ENCODE measurements at regions not wholly inside any gene's neighbourhood (a gene's known extent, or its start where the extent isn't known, plus 50 kb on each side); places are given as distances from the start of the nearest gene placed in this dataset.

- TF ChIP-seq ATF2 (CRISPR knock-in tag; IDR thresholded peaks at IDR 0.05) (no peak), ZNF331 (CRISPR knock-in tag; IDR thresholded peaks at IDR 0.05) (no peak), FOXP1 (IDR thresholded peaks at IDR 0.05) (no peak), FOXP1 (CRISPR knock-in tag; IDR thresholded peaks at IDR 0.05) (peak; percentile 41; the same call in 1 of the 2 replicates), CAMTA2 (CRISPR knock-in tag; IDR thresholded peaks at IDR 0.05; ENCODE audit: borderline replicate concordance) (no peak), SIX1 (CRISPR knock-in tag; IDR thresholded peaks at IDR 0.05; ENCODE audit: borderline replicate concordance) (no peak), NCOR1 (IDR thresholded peaks at IDR 0.05; ENCODE audit: borderline replicate concordance, low read length) (peak; percentile 42; the same call in 1 of the 2 replicates), ZNF333 (CRISPR knock-in tag; IDR thresholded peaks at IDR 0.05; ENCODE audit: borderline replicate concordance) (no peak), GABPA (IDR thresholded peaks at IDR 0.05; ENCODE audit: low read depth, low read length) (no peak), GABPA (CRISPR knock-in tag; IDR thresholded peaks at IDR 0.05; ENCODE audit: low read depth) (no peak), ZNF749 (CRISPR knock-in tag; IDR thresholded peaks at IDR 0.05; ENCODE audit: borderline replicate concordance) (no peak), DBP (CRISPR knock-in tag; IDR thresholded peaks at IDR 0.05; ENCODE audit: not compliant biosample characterization) (no peak), ZBTB7B (CRISPR knock-in tag; IDR thresholded peaks at IDR 0.05) (no peak), KLF12 (CRISPR knock-in tag; IDR thresholded peaks at IDR 0.05; ENCODE audit: borderline replicate concordance) (no peak), ZFP82 (CRISPR knock-in tag; IDR thresholded peaks at IDR 0.05; ENCODE audit: borderline replicate concordance) (no peak), SKI (IDR thresholded peaks at IDR 0.05; ENCODE audit: partially characterized antibody) (peak; percentile 77), FOXA3 (CRISPR knock-in tag; IDR thresholded peaks at IDR 0.05) (peak; percentile 85), HOMEZ (CRISPR knock-in tag; IDR thresholded peaks at IDR 0.05; ENCODE audit: low read depth) (peak; percentile 32; the same call in 1 of the 2 replicates), ZNF160 (CRISPR knock-in tag; IDR thresholded peaks at IDR 0.05) (no peak), ZNF232 (CRISPR knock-in tag; IDR thresholded peaks at IDR 0.05; ENCODE audit: borderline replicate concordance) (no peak), IRF2 (CRISPR knock-in tag; IDR thresholded peaks at IDR 0.05) (no peak), NFKB2 (CRISPR knock-in tag; IDR thresholded peaks at IDR 0.05; ENCODE audit: borderline replicate concordance) (no peak), KAT8 (CRISPR knock-in tag; IDR thresholded peaks at IDR 0.05) (no peak), PRDM10 (CRISPR knock-in tag; IDR thresholded peaks at IDR 0.05; ENCODE audit: low read depth) (no peak), ESRRA (CRISPR knock-in tag; IDR thresholded peaks at IDR 0.05; ENCODE audit: low read depth) (no peak)
Observed at GRCh38 chr20:21981597-21982344, 276.3 kb downstream of the PAX1 start (continued).

Measured in HepG2 (cell line).